ENCODE measurements at regions not wholly inside any gene's neighbourhood (a gene's known extent, or its start where the extent isn't known, plus 50 kb on each side); places are given as distances from the start of the nearest gene placed in this dataset.

GRCh38 chr1:79374397-79374796, 367.9 kb upstream of the ADGRL4 start:
- no peaks in the 10 kb centered on the region for H3K36me3 Mint-ChIP-seq
- no peaks in the 10 kb centered on the region for H3K27me3 Mint-ChIP-seq (ENCODE audit: low read depth in 3 of 3)
- no peaks in the 10 kb centered on the region for H3K79me2 ChIP-seq (ENCODE audit: insufficient read depth, low read length)
- no peak overlapping the region for H3K27ac ChIP-seq (ENCODE audit: low read depth in 1 of 2, low read length in 2 of 2)
- TF ChIP-seq, protein P1, sequence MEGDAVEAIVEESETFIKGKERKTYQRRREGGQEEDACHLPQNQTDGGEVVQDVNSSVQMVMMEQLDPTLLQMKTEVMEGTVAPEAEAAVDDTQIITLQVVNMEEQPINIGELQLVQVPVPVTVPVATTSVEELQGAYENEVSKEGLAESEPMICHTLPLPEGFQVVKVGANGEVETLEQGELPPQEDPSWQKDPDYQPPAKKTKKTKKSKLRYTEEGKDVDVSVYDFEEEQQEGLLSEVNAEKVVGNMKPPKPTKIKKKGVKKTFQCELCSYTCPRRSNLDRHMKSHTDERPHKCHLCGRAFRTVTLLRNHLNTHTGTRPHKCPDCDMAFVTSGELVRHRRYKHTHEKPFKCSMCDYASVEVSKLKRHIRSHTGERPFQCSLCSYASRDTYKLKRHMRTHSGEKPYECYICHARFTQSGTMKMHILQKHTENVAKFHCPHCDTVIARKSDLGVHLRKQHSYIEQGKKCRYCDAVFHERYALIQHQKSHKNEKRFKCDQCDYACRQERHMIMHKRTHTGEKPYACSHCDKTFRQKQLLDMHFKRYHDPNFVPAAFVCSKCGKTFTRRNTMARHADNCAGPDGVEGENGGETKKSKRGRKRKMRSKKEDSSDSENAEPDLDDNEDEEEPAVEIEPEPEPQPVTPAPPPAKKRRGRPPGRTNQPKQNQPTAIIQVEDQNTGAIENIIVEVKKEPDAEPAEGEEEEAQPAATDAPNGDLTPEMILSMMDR (IDR thresholded peaks at IDR 0.05), result no peak
- no peak overlapping the region for H3K4me3 Mint-ChIP-seq
- H3K36me3 ChIP-seq (replicated peaks in 1 of 2; ENCODE audit: control insufficient read depth in 1 of 2, insufficient read depth in 2 of 2, low read length in 2 of 2), result no peaks in the 10 kb centered on the region
- no peak overlapping the region for H3K9ac ChIP-seq (ENCODE audit: insufficient read depth, low read length, poor library complexity, severe bottlenecking)
- no peaks in the 10 kb centered on the region for H4K20me1 ChIP-seq (ENCODE audit: insufficient read depth, low read length)
- intact Hi-C loops (cut with micrococcal nuclease), result no loop called here
- H3K27me3 ChIP-seq (ENCODE audit: control insufficient read depth in 2 of 2, insufficient read depth in 2 of 2, low read length in 2 of 2), result no peaks in the 10 kb centered on the region
- H3K4me1 ChIP-seq (ENCODE audit: control insufficient read depth in 1 of 2, insufficient read depth in 2 of 2, low read length in 2 of 2), result no peaks in the 10 kb centered on the region
- H3K4me2 ChIP-seq (replicated peaks; ENCODE audit: extremely low read depth, low read length, poor library complexity, severe bottlenecking), result no peak overlapping the region
- WGBS (ENCODE audit: insufficient coverage), result no CpG with 5 or more reads among the region's 1 CpG
- no peak overlapping the region for H3K4me3 ChIP-seq (replicated peaks in 1 of 3; ENCODE audit: low read depth in 2 of 3, low read length in 3 of 3)
- peaks cover 0 to 3% of the 10 kb centered on the region in 2 donors for H3K9me3 ChIP-seq (replicated peaks in 1 of 2; ENCODE audit: control insufficient read depth in 1 of 2, insufficient read depth in 1 of 2, low read length in 2 of 2)
- no peak for DNase-seq
- H2AFZ ChIP-seq (ENCODE audit: insufficient read depth, low read depth, low read length, poor library complexity, severe bottlenecking), result no peak overlapping the region
- H3K4me1 Mint-ChIP-seq, result no peaks in the 10 kb centered on the region
- H3K27ac Mint-ChIP-seq, result no peak overlapping the region
- peaks cover 0 to 5% (median 3%) of the 10 kb centered on the region in 7 donors for H3K9me3 Mint-ChIP-seq

GRCh38 chr1:79373481-79374125, 367.1 kb upstream of the ADGRL4 start:
- intact Hi-C loops (cut with micrococcal nuclease), result no loop called here
- Mint-ChIP-seq H3K27ac (no peak overlapping the region), H3K27me3 (ENCODE audit: low read depth in 3 of 3) (no peaks in the 10 kb centered on the region), H3K9me3 (peaks cover 0 to 5% (median 3%) of the 10 kb centered on the region in 7 donors), H3K4me1 (no peaks in the 10 kb centered on the region), H3K36me3 (no peaks in the 10 kb centered on the region), H3K4me3 (no peak overlapping the region)
- H3K36me3 ChIP-seq (replicated peaks in 1 of 2; ENCODE audit: control insufficient read depth in 1 of 2, insufficient read depth in 2 of 2, low read length in 2 of 2), result no peaks in the 10 kb centered on the region
- no CpG with 5 or more reads among the region's 2 CpGs for WGBS (ENCODE audit: insufficient coverage)
- no peak overlapping the region for H3K27ac ChIP-seq (ENCODE audit: low read depth in 1 of 2, low read length in 2 of 2)
- no peaks in the 10 kb centered on the region for H3K4me1 ChIP-seq (ENCODE audit: control insufficient read depth in 1 of 2, insufficient read depth in 2 of 2, low read length in 2 of 2)
- H3K9ac ChIP-seq (ENCODE audit: insufficient read depth, low read length, poor library complexity, severe bottlenecking), result no peak overlapping the region
- H3K27me3 ChIP-seq (ENCODE audit: control insufficient read depth in 2 of 2, insufficient read depth in 2 of 2, low read length in 2 of 2), result no peaks in the 10 kb centered on the region
- H4K20me1 ChIP-seq (ENCODE audit: insufficient read depth, low read length), result no peaks in the 10 kb centered on the region
- H2AFZ ChIP-seq (ENCODE audit: insufficient read depth, low read depth, low read length, poor library complexity, severe bottlenecking), result no peak overlapping the region
- H3K79me2 ChIP-seq (ENCODE audit: insufficient read depth, low read length), result no peaks in the 10 kb centered on the region
- no peak overlapping the region for H3K4me2 ChIP-seq (replicated peaks; ENCODE audit: extremely low read depth, low read length, poor library complexity, severe bottlenecking)
- peaks cover 0 to 3% of the 10 kb centered on the region in 2 donors for H3K9me3 ChIP-seq (replicated peaks in 1 of 2; ENCODE audit: control insufficient read depth in 1 of 2, insufficient read depth in 1 of 2, low read length in 2 of 2)
- H3K4me3 ChIP-seq (replicated peaks in 1 of 3; ENCODE audit: low read depth in 2 of 3, low read length in 3 of 3), result no peak overlapping the region
- TF ChIP-seq, protein P1 (IDR thresholded peaks at IDR 0.05), result no peak
- no peak for DNase-seq
